Body of pancreas (tissue), 4 donors: ENCODE measurements at regions not wholly inside any gene's neighbourhood (a gene's known extent, or its start where the extent isn't known, plus 50 kb on each side); places are given as distances from the start of the nearest gene placed in this dataset.

Experiments
- ATAC-seq: fragments of 150-250 bp; one replicate; pipeline ENCODE4 v1.9.1; 2016
- DNase-seq, 4 donors: peaks; one replicate each; pipeline ENCODE4 v3.0.0-alpha.2; 2019
- H3K27ac ChIP-seq, 4 donors: fragments of 200-600 bp; sonication (generic); 1 replicate in 3 of 4; 2 replicates in 1 of 4; pipeline versions ENCODE4 v1.5.1 to v1.6.1; 2016 to 2019; ENCODE audit warnings: mild to moderate bottlenecking in 1 of 4, mixed read lengths in 1 of 4, moderate library complexity in 1 of 4
- H3K27me3 ChIP-seq, 2 donors: fragments of 200-600 bp; sonication (generic); one replicate each; pipeline ENCODE4 v1.6.0; 2016; ENCODE audit warnings: mild to moderate bottlenecking in 1 of 2
- H3K36me3 ChIP-seq, 2 donors: fragments of 200-600 bp; sonication (generic); replicated peaks in 1 of 2; 2 replicates each; pipeline ENCODE4 v1.5.1; 2016; ENCODE audit warnings: low read depth in 2 of 2; ENCODE audit not compliant: insufficient read depth in 1 of 2
- H3K4me1 ChIP-seq: fragments of 200-600 bp; sonication (generic); one replicate; pipeline ENCODE4 v1.6.0; 2016
- H3K4me3 ChIP-seq, 2 donors: fragments of 200-600 bp; sonication (generic); 1 replicate in 1 of 2; 2 replicates in 1 of 2; pipeline ENCODE4 v1.5.1; 2016 to 2019
- H3K9me3 ChIP-seq, 3 donors: fragments of 200-600 bp; sonication (generic); 1 replicate in 2 of 3; 2 replicates in 1 of 3; pipeline ENCODE4 v1.5.1; 2016
- CTCF ChIP-seq, 7 experiments: fragments of 450-650 bp in 4 of 7; fragments of 200-600 bp in 3 of 7; sonication (generic) in 3 of 7; IDR thresholded peaks; one replicate each; pipeline ENCODE4 v1.5.1; 2016 to 2019; ENCODE audit warnings: antibody characterized with exemption in 7 of 7
- POLR2A ChIP-seq, 3 donors: fragments of 450-650 bp; IDR thresholded peaks; one replicate each; pipeline ENCODE4 v1.6.1; 2016; ENCODE audit warnings: antibody characterized with exemption in 3 of 3, mild to moderate bottlenecking in 2 of 3
- WGBS, 2 donors: methylation state at CpG; one replicate each; pipeline ENCODE4 v1.1.5; 2017; 5-methylcytosine and 5-hydroxymethylcytosine counted together
- intact Hi-C: fragments of 100-400 bp; cut with DNase I; formaldehyde crosslinking; loops from one replicate; pipeline ENCODE4 v1.15.1; 2023

DNA sequence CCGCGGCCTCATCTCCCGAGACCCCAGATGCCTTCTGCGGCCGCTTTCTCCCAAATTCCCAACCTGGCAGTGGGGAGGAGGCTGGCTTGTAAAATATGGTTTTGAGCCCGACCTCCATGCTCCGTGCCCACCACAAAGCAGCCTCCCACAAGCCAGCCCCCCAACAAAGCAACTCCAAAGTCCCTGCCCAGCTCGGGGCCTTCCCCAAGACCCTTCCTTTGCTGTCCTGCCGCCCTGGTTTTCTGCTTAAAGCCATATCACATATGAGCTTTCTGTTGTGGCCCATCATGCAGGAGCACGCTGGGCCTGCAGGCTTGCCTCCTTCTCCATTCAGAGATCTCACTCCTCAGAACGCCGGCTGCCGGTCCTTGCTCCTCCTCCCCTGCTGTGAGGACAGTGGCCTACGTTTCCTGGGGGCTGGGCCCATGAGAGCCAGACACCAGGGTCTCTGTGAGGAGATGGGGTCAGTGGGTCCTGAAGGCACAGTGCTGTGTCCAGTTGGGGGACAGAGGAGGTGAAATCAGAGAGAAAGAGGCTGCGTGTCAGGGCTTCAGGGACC lies 680.0 kb downstream of the BRD1 start:
- Histone ChIP-seq H3K4me1 (no peaks in the 10 kb centered on the region), H3K27ac (no peak overlapping the region), H3K4me3 (no peak overlapping the region), H3K36me3 (no peaks in the 10 kb centered on the region), H3K9me3 (no peaks in the 10 kb centered on the region), H3K27me3 (no peaks in the 10 kb centered on the region)
- intact Hi-C loops = no loop called here
- ATAC-seq (no peak), DNase-seq (no peak)
- 65 to 73% methylated on average over 15 of the region's 15 CpGs for WGBS, 2 donors
- no peak for TF ChIP-seq POLR2A (IDR thresholded peaks at IDR 0.05)
- TF ChIP-seq CTCF (IDR thresholded peaks at IDR 0.05) = no peak

- no peak for TF ChIP-seq POLR2A (IDR thresholded peaks at IDR 0.05)
- TF ChIP-seq CTCF (IDR thresholded peaks at IDR 0.05) = no peak
- DNase-seq = no peak
- H3K36me3 ChIP-seq = no peaks in the 10 kb centered on the region
- H3K9me3 ChIP-seq = no peaks in the 10 kb centered on the region
- no peaks in the 10 kb centered on the region for H3K4me1 ChIP-seq
- no peaks in the 10 kb centered on the region for H3K27me3 ChIP-seq
- no peak overlapping the region for H3K27ac ChIP-seq
- intact Hi-C loops = no loop called here
- 52 to 68% methylated on average over 10 to 11 of the region's 11 CpGs for WGBS, 2 donors
- H3K4me3 ChIP-seq = no peak overlapping the region
- no peak for ATAC-seq
These were observed 680.5 kb downstream of the BRD1 start for GRCh38 chr22:49147171-49147570.

- Histone ChIP-seq H3K36me3 (no peaks in the 10 kb centered on the region), H3K27ac (no peak overlapping the region), H3K4me1 (no peaks in the 10 kb centered on the region), H3K4me3 (no peak overlapping the region), H3K9me3 (no peaks in the 10 kb centered on the region), H3K27me3 (no peaks in the 10 kb centered on the region)
- intact Hi-C loops = no loop called here
- 68 to 81% methylated on average over 6 of the region's 6 CpGs for WGBS, 2 donors
- TF ChIP-seq POLR2A (IDR thresholded peaks at IDR 0.05) (no peak), CTCF (IDR thresholded peaks at IDR 0.05) (no peak)
- ATAC-seq = no peak
- DNase-seq = no peak
These were observed 681.2 kb downstream of the BRD1 start for GRCh38 chr22:49146511-49146910.

GRCh38 chr22:49143812-49144211 lies 683.9 kb downstream of the BRD1 start:
- DNase-seq (no peak), ATAC-seq (no peak)
- intact Hi-C loops = no loop called here
- Histone ChIP-seq H3K36me3 (no peaks in the 10 kb centered on the region), H3K9me3 (no peaks in the 10 kb centered on the region), H3K4me3 (no peak overlapping the region), H3K27ac (no peak overlapping the region), H3K27me3 (no peaks in the 10 kb centered on the region), H3K4me1 (no peaks in the 10 kb centered on the region)
- 81 to 88% methylated on average over 3 of the region's 3 CpGs for WGBS, 2 donors
- TF ChIP-seq POLR2A (IDR thresholded peaks at IDR 0.05) = no peak
- TF ChIP-seq CTCF (IDR thresholded peaks at IDR 0.05) = no peak

GRCh38 chr22:49142891-49143290 lies 684.8 kb downstream of the BRD1 start:
- 72 to 81% methylated on average over 8 to 9 of the region's 9 CpGs for WGBS, 2 donors
- TF ChIP-seq CTCF (IDR thresholded peaks at IDR 0.05) (no peak), POLR2A (IDR thresholded peaks at IDR 0.05) (no peak)
- Histone ChIP-seq H3K27ac (no peak overlapping the region), H3K36me3 (no peaks in the 10 kb centered on the region), H3K4me1 (no peaks in the 10 kb centered on the region), H3K4me3 (no peak overlapping the region), H3K9me3 (no peaks in the 10 kb centered on the region), H3K27me3 (no peaks in the 10 kb centered on the region)
- intact Hi-C loops = no loop called here
- DNase-seq = no peak
- ATAC-seq = no peak
